K562 (cell line): ENCODE measurements at regions not wholly inside any gene's neighbourhood (a gene's known extent, or its start where the extent isn't known, plus 50 kb on each side); places are given as distances from the start of the nearest gene placed in this dataset.

ENCODE experiments used
- CBFB ChIP-seq: sonication (generic); formaldehyde crosslinking; IDR thresholded peaks from 2 replicates; pipeline ENCODE4 v1.4.0; 2020; ENCODE audit warnings: mild to moderate bottlenecking, missing genetic modification reagents
- HDAC6 ChIP-seq: IDR thresholded peaks from 2 replicates; pipeline ENCODE4 v1.6.1; 2012; ENCODE audit warnings: low read depth, mild to moderate bottlenecking, control low read depth, inconsistent platforms, low read length, moderate library complexity
- MED1 ChIP-seq: sonication (generic); formaldehyde crosslinking; IDR thresholded peaks from 2 replicates; pipeline ENCODE4 v1.8.1; 2023; ENCODE audit warnings: missing genetic modification reagents, borderline replicate concordance
- NCOA1 ChIP-seq: fragments of 450-650 bp; IDR thresholded peaks from 2 replicates; pipeline ENCODE4 v1.6.1; 2016; ENCODE audit warnings: low read depth
- NR3C1 ChIP-seq: sonication (generic); formaldehyde crosslinking; IDR thresholded peaks from 2 replicates; pipeline ENCODE4 v1.8.1; 2022; ENCODE audit warnings: missing genetic modification reagents
- PHB ChIP-seq: fragments of 250-450 bp; sonication (Bioruptor Pico); IDR thresholded peaks from 2 replicates; pipeline ENCODE4 v1.5.0; 2021
- PML ChIP-seq: IDR thresholded peaks from 2 replicates; pipeline ENCODE4 v1.6.1; 2012; ENCODE audit warnings: low read length, inconsistent platforms
- PRMT5 ChIP-seq: sonication (generic); formaldehyde crosslinking; IDR thresholded peaks from 2 replicates; pipeline ENCODE4 v1.5.0; 2020; ENCODE audit warnings: missing genetic modification reagents
- XRCC5 ChIP-seq: fragments of 200-400 bp; formaldehyde crosslinking; IDR thresholded peaks from 2 replicates; pipeline ENCODE4 v1.6.1; 2017; ENCODE audit warnings: low read depth, mild to moderate bottlenecking, low read length
- ZNF184 ChIP-seq: sonication (generic); formaldehyde crosslinking; IDR thresholded peaks from 2 replicates; pipeline ENCODE4 v1.5.0; 2020; ENCODE audit warnings: missing genetic modification reagents
- ZNF239 ChIP-seq: fragments of 250-450 bp; sonication (Bioruptor Pico); IDR thresholded peaks from 2 replicates; pipeline ENCODE4 v1.4.0; 2020; ENCODE audit warnings: mild to moderate bottlenecking
- ZNF408 ChIP-seq: fragments of 250-450 bp; sonication (Bioruptor Pico); IDR thresholded peaks from 2 replicates; pipeline ENCODE4 v1.4.0; 2020; ENCODE audit warnings: low read depth, mild to moderate bottlenecking, moderate library complexity
- TF ChIP-seq, protein P1 (sequence below): fragments of 250-450 bp; sonication (Bioruptor Pico); IDR thresholded peaks from 2 replicates; pipeline ENCODE4 v1.8.0; 2022; ENCODE audit warnings: inconsistent platforms, mild to moderate bottlenecking, moderate library complexity, borderline replicate concordance
- TF ChIP-seq, protein P2 (sequence below): sonication (generic); formaldehyde crosslinking; IDR thresholded peaks from 2 replicates; pipeline ENCODE4 v1.8.0; 2023; ENCODE audit warnings: missing genetic modification reagents, mild to moderate bottlenecking, borderline replicate concordance
- TF ChIP-seq, protein P3 (sequence below): fragments of 250-450 bp; sonication (Bioruptor Pico); IDR thresholded peaks from 2 replicates; pipeline ENCODE4 v1.9.0; 2021; ENCODE audit warnings: mild to moderate bottlenecking, inconsistent platforms
- TF ChIP-seq, protein P4 (sequence below): fragments of 150-350 bp; IDR thresholded peaks from 2 replicates; pipeline ENCODE4 v1.6.1; 2014; ENCODE audit warnings: low read depth, mild to moderate bottlenecking, low read length, borderline replicate concordance

DNA sequence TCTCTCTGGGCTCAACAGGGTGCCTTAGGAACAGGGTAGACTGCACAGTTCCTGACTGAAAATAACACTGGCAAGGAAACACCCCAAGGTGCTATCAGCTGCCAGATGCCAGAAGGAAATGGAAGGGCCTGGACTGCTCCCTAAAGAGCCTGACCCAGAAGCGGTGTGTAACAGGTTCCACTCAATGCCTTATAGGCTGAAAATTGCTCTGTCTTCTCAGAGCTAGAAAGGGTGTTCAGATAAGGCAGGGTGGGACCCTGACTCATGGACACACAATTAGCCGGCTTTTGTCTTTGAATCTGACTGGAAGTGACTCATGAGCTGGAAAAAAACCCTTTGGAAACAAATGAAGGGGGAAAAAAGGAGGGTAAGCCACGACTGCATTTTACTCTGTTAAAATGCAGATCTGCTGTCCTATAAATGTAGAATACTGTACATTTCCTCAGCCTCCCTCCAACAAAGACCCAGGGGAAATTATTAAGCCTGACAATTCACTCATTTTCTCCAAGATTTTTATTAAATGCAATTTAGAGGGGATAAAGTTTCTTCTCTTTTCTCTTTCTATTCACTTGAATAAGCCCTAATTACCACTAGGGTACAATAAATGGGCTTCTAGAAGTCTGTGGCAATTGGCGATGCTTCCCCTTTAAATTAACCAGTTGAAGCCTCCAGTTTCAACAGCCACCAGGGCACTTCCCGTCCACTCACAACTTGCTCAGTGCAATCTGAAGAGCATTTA is 160.2 kb upstream of the TBL1XR1 start (continued):
- TF ChIP-seq ZNF184 (CRISPR knock-in tag) (no peak), HDAC6 (no peak), ZNF408 (CRISPR knock-in tag) (no peak), CBFB (no peak), XRCC5 (peak; percentile 59; the same call in 1 of the 2 replicates), NCOA1 (peak; percentile 20; the same call in 1 of the 2 replicates), NR3C1 (CRISPR knock-in tag) (no peak), PML (no peak), PRMT5 (CRISPR knock-in tag) (no peak), ZNF239 (CRISPR knock-in tag) (no peak), PHB (CRISPR knock-in tag) (no peak), MED1 (CRISPR knock-in tag) (no peak)
- TF ChIP-seq, protein P1, sequence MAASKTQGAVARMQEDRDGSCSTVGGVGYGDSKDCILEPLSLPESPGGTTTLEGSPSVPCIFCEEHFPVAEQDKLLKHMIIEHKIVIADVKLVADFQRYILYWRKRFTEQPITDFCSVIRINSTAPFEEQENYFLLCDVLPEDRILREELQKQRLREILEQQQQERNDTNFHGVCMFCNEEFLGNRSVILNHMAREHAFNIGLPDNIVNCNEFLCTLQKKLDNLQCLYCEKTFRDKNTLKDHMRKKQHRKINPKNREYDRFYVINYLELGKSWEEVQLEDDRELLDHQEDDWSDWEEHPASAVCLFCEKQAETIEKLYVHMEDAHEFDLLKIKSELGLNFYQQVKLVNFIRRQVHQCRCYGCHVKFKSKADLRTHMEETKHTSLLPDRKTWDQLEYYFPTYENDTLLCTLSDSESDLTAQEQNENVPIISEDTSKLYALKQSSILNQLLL (CRISPR knock-in tag): no peak
- TF ChIP-seq, protein P2, sequence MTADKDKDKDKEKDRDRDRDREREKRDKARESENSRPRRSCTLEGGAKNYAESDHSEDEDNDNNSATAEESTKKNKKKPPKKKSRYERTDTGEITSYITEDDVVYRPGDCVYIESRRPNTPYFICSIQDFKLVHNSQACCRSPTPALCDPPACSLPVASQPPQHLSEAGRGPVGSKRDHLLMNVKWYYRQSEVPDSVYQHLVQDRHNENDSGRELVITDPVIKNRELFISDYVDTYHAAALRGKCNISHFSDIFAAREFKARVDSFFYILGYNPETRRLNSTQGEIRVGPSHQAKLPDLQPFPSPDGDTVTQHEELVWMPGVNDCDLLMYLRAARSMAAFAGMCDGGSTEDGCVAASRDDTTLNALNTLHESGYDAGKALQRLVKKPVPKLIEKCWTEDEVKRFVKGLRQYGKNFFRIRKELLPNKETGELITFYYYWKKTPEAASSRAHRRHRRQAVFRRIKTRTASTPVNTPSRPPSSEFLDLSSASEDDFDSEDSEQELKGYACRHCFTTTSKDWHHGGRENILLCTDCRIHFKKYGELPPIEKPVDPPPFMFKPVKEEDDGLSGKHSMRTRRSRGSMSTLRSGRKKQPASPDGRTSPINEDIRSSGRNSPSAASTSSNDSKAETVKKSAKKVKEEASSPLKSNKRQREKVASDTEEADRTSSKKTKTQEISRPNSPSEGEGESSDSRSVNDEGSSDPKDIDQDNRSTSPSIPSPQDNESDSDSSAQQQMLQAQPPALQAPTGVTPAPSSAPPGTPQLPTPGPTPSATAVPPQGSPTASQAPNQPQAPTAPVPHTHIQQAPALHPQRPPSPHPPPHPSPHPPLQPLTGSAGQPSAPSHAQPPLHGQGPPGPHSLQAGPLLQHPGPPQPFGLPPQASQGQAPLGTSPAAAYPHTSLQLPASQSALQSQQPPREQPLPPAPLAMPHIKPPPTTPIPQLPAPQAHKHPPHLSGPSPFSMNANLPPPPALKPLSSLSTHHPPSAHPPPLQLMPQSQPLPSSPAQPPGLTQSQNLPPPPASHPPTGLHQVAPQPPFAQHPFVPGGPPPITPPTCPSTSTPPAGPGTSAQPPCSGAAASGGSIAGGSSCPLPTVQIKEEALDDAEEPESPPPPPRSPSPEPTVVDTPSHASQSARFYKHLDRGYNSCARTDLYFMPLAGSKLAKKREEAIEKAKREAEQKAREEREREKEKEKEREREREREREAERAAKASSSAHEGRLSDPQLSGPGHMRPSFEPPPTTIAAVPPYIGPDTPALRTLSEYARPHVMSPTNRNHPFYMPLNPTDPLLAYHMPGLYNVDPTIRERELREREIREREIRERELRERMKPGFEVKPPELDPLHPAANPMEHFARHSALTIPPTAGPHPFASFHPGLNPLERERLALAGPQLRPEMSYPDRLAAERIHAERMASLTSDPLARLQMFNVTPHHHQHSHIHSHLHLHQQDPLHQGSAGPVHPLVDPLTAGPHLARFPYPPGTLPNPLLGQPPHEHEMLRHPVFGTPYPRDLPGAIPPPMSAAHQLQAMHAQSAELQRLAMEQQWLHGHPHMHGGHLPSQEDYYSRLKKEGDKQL (CRISPR knock-in tag): no peak
- TF ChIP-seq, protein P3, sequence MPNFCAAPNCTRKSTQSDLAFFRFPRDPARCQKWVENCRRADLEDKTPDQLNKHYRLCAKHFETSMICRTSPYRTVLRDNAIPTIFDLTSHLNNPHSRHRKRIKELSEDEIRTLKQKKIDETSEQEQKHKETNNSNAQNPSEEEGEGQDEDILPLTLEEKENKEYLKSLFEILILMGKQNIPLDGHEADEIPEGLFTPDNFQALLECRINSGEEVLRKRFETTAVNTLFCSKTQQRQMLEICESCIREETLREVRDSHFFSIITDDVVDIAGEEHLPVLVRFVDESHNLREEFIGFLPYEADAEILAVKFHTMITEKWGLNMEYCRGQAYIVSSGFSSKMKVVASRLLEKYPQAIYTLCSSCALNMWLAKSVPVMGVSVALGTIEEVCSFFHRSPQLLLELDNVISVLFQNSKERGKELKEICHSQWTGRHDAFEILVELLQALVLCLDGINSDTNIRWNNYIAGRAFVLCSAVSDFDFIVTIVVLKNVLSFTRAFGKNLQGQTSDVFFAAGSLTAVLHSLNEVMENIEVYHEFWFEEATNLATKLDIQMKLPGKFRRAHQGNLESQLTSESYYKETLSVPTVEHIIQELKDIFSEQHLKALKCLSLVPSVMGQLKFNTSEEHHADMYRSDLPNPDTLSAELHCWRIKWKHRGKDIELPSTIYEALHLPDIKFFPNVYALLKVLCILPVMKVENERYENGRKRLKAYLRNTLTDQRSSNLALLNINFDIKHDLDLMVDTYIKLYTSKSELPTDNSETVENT (CRISPR knock-in tag): no peak
- TF ChIP-seq, protein P4, sequence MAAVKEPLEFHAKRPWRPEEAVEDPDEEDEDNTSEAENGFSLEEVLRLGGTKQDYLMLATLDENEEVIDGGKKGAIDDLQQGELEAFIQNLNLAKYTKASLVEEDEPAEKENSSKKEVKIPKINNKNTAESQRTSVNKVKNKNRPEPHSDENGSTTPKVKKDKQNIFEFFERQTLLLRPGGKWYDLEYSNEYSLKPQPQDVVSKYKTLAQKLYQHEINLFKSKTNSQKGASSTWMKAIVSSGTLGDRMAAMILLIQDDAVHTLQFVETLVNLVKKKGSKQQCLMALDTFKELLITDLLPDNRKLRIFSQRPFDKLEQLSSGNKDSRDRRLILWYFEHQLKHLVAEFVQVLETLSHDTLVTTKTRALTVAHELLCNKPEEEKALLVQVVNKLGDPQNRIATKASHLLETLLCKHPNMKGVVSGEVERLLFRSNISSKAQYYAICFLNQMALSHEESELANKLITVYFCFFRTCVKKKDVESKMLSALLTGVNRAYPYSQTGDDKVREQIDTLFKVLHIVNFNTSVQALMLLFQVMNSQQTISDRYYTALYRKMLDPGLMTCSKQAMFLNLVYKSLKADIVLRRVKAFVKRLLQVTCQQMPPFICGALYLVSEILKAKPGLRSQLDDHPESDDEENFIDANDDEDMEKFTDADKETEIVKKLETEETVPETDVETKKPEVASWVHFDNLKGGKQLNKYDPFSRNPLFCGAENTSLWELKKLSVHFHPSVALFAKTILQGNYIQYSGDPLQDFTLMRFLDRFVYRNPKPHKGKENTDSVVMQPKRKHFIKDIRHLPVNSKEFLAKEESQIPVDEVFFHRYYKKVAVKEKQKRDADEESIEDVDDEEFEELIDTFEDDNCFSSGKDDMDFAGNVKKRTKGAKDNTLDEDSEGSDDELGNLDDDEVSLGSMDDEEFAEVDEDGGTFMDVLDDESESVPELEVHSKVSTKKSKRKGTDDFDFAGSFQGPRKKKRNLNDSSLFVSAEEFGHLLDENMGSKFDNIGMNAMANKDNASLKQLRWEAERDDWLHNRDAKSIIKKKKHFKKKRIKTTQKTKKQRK: no peak
